ENCODE measurements at regions not wholly inside any gene's neighbourhood (a gene's known extent, or its start where the extent isn't known, plus 50 kb on each side); places are given as distances from the start of the nearest gene placed in this dataset.

GRCh38 chr14:51449681-51450080 is 202.0 kb upstream of the FRMD6 start:
- Histone ChIP-seq H3K36me3 (ENCODE audit: insufficient read depth, low read length) (no peaks in the 10 kb centered on the region), H3K9ac (ENCODE audit: low read depth, low read length) (no peak overlapping the region), H3K4me3 (ENCODE audit: low read depth in 1 of 2, low read length in 2 of 2) (no peak overlapping the region), H4K20me1 (ENCODE audit: insufficient read depth, low read length) (no peaks in the 10 kb centered on the region), H3K4me1 (ENCODE audit: insufficient read depth, low read length) (no peaks in the 10 kb centered on the region), H3K9me3 (ENCODE audit: insufficient read depth, low read length, severe bottlenecking) (no peaks in the 10 kb centered on the region), H2AFZ (ENCODE audit: low read depth, low read length) (no peak overlapping the region), H3K27me3 (ENCODE audit: insufficient read depth, low read length, poor library complexity) (no peaks in the 10 kb centered on the region), H3K27ac (ENCODE audit: low read length) (no peak overlapping the region), H3K79me2 (ENCODE audit: insufficient read depth, low read length) (no peaks in the 10 kb centered on the region), H3K4me2 (ENCODE audit: insufficient read depth, low read length) (no peak overlapping the region)
- ATAC-seq (ENCODE audit: insufficient read depth, low read depth) (no peak), DNase-seq (no peak)
- no peak for TF ChIP-seq EZH2 (IDR thresholded peaks at IDR 0.05; ENCODE audit: borderline replicate concordance, low read depth, low read length, severe bottlenecking)
- no peak for TF ChIP-seq CTCF (IDR thresholded peaks at IDR 0.05; ENCODE audit: borderline replicate concordance, extremely low read depth, low read length, poor library complexity, severe bottlenecking)

DNA sequence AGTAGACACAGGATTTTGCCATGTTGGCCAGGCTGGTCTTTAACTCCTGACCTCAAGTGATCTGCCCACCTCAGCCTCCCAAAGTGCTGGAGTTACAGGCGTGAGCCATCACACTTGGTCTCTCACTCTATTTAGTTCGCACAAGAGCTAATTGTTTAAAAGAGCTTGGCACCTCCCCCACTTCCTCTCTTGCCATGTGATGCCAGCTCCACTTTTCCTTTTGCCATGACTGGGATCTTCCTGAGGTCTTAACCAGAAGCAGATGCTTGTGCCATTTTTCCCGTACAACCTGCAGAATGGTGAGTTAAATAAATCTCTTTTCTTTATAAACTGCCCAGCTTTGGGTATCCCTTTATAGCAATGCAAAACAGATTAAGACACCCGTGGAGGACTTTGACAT is 200.1 kb upstream of the FRMD6 start:
- Histone ChIP-seq H3K4me3 (ENCODE audit: low read depth in 1 of 2, low read length in 2 of 2) (no peak overlapping the region), H3K9me3 (ENCODE audit: insufficient read depth, low read length, severe bottlenecking) (no peaks in the 10 kb centered on the region), H3K27me3 (ENCODE audit: insufficient read depth, low read length, poor library complexity) (no peaks in the 10 kb centered on the region), H3K9ac (ENCODE audit: low read depth, low read length) (no peak overlapping the region), H2AFZ (ENCODE audit: low read depth, low read length) (no peak overlapping the region), H3K27ac (ENCODE audit: low read length) (no peak overlapping the region), H3K79me2 (ENCODE audit: insufficient read depth, low read length) (no peaks in the 10 kb centered on the region), H3K36me3 (ENCODE audit: insufficient read depth, low read length) (no peaks in the 10 kb centered on the region), H4K20me1 (ENCODE audit: insufficient read depth, low read length) (no peaks in the 10 kb centered on the region), H3K4me2 (ENCODE audit: insufficient read depth, low read length) (no peak overlapping the region), H3K4me1 (ENCODE audit: insufficient read depth, low read length) (no peaks in the 10 kb centered on the region)
- no peak for ATAC-seq (ENCODE audit: insufficient read depth, low read depth)
- DNase-seq = no peak
- no peak for TF ChIP-seq CTCF (IDR thresholded peaks at IDR 0.05; ENCODE audit: borderline replicate concordance, extremely low read depth, low read length, poor library complexity, severe bottlenecking)
- no peak for TF ChIP-seq EZH2 (IDR thresholded peaks at IDR 0.05; ENCODE audit: borderline replicate concordance, low read depth, low read length, severe bottlenecking)

GRCh38 chr14:51453869-51454268 is 197.8 kb upstream of the FRMD6 start:
- H3K36me3 ChIP-seq (ENCODE audit: insufficient read depth, low read length) = no peaks in the 10 kb centered on the region
- H3K9ac ChIP-seq (ENCODE audit: low read depth, low read length) = no peak overlapping the region
- H3K27me3 ChIP-seq (ENCODE audit: insufficient read depth, low read length, poor library complexity) = no peaks in the 10 kb centered on the region
- no peak overlapping the region for H3K4me2 ChIP-seq (ENCODE audit: insufficient read depth, low read length)
- ATAC-seq (ENCODE audit: insufficient read depth, low read depth) (no peak), DNase-seq (no peak)
- no peak overlapping the region for H3K27ac ChIP-seq (ENCODE audit: low read length)
- H3K79me2 ChIP-seq (ENCODE audit: insufficient read depth, low read length) = no peaks in the 10 kb centered on the region
- H3K9me3 ChIP-seq (ENCODE audit: insufficient read depth, low read length, severe bottlenecking) = no peaks in the 10 kb centered on the region
- no peak for TF ChIP-seq CTCF (IDR thresholded peaks at IDR 0.05; ENCODE audit: borderline replicate concordance, extremely low read depth, low read length, poor library complexity, severe bottlenecking)
- no peak for TF ChIP-seq EZH2 (IDR thresholded peaks at IDR 0.05; ENCODE audit: borderline replicate concordance, low read depth, low read length, severe bottlenecking)
- H4K20me1 ChIP-seq (ENCODE audit: insufficient read depth, low read length) = no peaks in the 10 kb centered on the region
- H2AFZ ChIP-seq (ENCODE audit: low read depth, low read length) = no peak overlapping the region
- H3K4me3 ChIP-seq (ENCODE audit: low read depth in 1 of 2, low read length in 2 of 2) = no peak overlapping the region
- H3K4me1 ChIP-seq (ENCODE audit: insufficient read depth, low read length) = no peaks in the 10 kb centered on the region

GRCh38 chr14:51454351-51454750 is 197.4 kb upstream of the FRMD6 start:
- no peak for TF ChIP-seq EZH2 (IDR thresholded peaks at IDR 0.05; ENCODE audit: borderline replicate concordance, low read depth, low read length, severe bottlenecking)
- no peak for TF ChIP-seq CTCF (IDR thresholded peaks at IDR 0.05; ENCODE audit: borderline replicate concordance, extremely low read depth, low read length, poor library complexity, severe bottlenecking)
- DNase-seq = no peak
- H3K9me3 ChIP-seq (ENCODE audit: insufficient read depth, low read length, severe bottlenecking) = no peaks in the 10 kb centered on the region
- no peaks in the 10 kb centered on the region for H3K4me1 ChIP-seq (ENCODE audit: insufficient read depth, low read length)
- no peak overlapping the region for H3K4me3 ChIP-seq (ENCODE audit: low read depth in 1 of 2, low read length in 2 of 2)
- H4K20me1 ChIP-seq (ENCODE audit: insufficient read depth, low read length) = no peaks in the 10 kb centered on the region
- H3K79me2 ChIP-seq (ENCODE audit: insufficient read depth, low read length) = no peaks in the 10 kb centered on the region
- no peak for ATAC-seq (ENCODE audit: insufficient read depth, low read depth)
- H3K4me2 ChIP-seq (ENCODE audit: insufficient read depth, low read length) = no peak overlapping the region
- H3K36me3 ChIP-seq (ENCODE audit: insufficient read depth, low read length) = no peaks in the 10 kb centered on the region
- no peak overlapping the region for H3K27ac ChIP-seq (ENCODE audit: low read length)
- no peak overlapping the region for H2AFZ ChIP-seq (ENCODE audit: low read depth, low read length)
- no peak overlapping the region for H3K9ac ChIP-seq (ENCODE audit: low read depth, low read length)
- no peaks in the 10 kb centered on the region for H3K27me3 ChIP-seq (ENCODE audit: insufficient read depth, low read length, poor library complexity)
